Fibroblast of gingiva (primary cell): ENCODE measurements at regions not wholly inside any gene's neighbourhood (a gene's known extent, or its start where the extent isn't known, plus 50 kb on each side); places are given as distances from the start of the nearest gene placed in this dataset.
"Not testable (repeated sequence)": the region's sequence is repeated elsewhere in the genome, so short reads cannot be mapped to it uniquely, and the experiment has no call there.

Experiments used
- DNase-seq: peaks from one replicate; pipeline ENCODE4 v3.0.0-alpha.2; 2011; ENCODE audit warnings: low read depth

DNA sequence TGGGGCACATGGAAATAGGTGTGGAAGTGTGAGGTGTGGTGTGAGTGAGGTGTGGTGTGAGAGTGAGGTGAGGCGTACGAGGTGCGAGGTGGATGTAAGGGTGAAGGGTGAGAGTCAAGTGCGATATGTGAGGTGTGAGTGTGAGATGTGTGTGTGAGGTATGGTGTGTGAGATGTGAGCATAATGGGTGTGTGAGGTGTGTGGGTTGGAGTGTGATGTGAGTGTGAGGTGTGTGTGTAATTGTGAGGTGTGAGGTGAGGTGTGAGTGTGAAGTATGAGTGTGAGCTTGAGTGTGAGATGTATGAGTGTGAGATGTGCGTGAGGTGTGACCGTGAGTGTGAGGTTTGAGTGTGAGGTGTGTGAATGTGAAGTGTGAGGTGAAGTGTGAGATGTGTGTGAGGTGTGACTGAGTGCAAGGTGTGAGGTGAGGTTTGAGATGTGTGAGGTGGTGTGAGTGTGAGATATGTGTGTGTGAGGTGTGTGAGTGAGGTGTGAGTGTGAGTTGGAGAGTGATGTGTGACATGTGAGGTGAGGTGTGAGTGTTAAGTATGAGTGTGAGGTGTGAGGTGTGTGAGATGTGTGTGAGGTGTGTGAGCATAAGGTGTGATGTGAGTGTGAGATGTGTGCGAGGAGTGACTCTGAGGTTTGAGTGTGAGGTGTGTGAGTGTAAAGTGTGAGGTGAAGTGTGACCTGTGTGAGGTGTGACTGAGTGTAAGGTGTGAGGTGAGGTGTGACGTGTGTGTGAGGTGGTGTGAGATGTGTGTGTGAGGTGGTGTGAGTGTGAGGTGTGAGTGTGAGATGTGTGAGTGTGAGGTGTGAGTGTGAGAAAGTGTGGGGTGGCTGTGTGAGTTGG, 354.0 kb downstream of the FOXL1 start:
- no peak for DNase-seq

GRCh38 chr16:86934581-86935375, 356.4 kb downstream of the FOXL1 start:
- DNase-seq = no peak

GRCh38 chr16:86939609-86940008, 361.3 kb downstream of the FOXL1 start:
- no peak for DNase-seq

DNA sequence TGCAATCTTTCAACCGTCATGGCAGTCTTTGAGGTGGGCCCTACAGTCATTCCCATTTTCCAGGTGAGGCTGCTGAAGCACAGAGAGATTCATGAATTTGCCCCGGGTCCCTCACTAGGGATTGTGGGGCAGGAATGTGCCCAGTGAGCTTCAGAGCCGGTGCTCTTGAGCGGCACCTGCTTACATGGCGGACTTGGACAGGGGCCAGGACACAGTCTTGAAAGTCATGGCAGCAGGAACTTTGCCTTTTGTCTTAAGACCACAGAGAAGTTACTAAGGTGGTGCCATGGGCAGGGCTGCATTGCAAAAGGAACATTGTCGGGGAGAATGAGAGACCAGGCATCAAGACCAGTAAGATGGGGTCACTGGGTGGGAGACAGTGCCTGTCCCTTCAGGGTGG, 363.4 kb downstream of the FOXL1 start:
- no peak for DNase-seq

DNA sequence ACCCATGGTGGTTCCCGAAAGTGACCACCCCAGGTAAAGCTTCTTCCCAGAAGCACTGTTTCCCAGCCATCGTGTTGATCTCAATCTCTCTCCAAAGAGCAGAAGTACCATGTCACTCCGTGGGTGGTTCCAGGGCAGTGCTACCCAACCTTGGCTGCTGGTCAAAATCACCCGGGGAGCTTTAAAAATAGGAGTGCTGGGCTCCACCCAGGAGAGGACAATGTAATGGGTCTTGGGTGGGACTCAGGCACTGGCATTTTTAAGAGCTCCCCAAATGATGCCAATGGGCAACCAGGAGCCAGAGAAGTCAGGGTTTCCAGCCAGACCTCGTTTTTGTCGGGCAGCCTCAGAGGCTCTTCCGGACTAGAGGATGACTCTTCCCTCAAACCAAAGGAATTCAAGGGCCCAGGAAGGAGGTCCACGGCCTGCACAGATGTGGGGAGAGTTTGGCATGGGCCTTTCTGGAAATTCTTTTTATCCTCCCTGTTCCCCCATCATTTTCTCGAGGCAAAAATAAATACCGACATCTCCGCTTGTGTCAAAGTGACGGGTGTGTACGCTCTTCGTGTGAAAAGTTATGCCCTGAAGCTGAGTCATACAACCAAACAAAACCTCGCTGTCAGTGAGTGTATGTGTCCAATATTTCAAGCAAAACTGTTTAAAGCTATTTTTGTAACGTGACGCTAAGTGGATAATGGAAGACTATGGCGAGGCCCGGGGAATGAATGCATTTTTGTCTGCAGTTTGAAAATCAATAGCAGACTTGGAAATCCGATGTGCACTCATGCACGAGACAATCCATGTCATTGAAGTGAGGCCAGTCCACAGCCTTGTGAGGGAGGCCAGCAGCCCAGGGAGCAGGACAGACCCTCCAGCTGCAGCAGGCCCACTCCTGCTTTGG, 364.1 kb downstream of the FOXL1 start:
- DNase-seq = peak; percentile 89

DNA sequence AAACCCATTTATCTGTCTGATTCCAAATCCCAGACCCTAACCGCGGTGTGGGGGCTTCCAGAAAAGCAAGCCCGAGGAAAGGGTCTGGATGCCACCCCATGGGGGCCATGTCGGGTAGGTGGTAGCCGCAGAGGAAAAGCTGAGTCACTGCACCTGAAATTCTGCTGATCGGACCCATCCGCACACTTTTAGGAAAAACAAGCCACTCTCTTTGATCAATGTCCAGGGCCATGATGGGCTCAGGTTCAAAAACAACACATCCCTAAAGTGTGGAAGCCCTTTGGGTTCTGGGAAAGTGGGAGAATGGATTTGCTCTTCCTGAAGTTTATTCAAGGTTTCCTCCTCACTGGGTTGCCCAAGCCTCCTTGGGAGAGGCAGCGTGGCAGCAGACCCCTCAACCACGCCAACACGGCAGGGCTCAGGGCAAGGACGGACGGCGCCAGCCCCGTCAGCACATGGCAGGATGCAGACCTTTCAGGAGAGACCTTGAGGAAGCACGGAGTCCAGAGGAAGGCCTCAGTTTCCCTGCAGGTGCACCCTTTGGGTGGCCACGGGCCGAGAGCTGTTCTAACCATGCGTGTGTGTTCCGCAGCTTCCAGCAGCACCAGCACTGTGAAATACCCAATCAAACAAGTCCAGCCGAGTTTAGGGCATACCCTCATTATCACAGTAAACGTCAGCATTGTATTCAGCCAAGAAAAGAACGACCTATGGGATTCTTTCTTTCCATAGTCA, 367.0 kb downstream of the FOXL1 start:
- no peak for DNase-seq

- DNase-seq = peak; percentile 27
Measured at GRCh38 chr16:86946396-86946795, 368.0 kb downstream of the FOXL1 start.

DNA sequence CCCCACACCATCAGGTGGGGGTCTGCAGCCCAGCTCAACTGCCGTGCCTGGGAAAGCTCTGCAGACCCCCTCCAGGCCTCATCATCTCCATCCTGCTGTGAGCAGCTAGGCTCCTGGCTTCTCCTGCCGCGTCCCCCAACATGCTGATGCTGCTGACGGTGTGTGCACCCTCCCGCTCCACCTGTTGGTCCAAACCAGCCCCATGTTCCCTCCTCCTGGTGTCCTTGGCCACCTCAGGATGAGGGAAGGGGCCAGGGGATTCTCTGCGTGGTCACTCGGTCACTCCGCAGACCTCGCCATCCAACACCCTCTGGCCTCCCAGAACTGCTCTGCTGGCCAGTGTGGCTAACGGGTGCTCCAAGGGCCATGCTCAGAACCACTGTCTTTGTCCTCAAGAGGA, 368.6 kb downstream of the FOXL1 start:
- no peak for DNase-seq

DNA sequence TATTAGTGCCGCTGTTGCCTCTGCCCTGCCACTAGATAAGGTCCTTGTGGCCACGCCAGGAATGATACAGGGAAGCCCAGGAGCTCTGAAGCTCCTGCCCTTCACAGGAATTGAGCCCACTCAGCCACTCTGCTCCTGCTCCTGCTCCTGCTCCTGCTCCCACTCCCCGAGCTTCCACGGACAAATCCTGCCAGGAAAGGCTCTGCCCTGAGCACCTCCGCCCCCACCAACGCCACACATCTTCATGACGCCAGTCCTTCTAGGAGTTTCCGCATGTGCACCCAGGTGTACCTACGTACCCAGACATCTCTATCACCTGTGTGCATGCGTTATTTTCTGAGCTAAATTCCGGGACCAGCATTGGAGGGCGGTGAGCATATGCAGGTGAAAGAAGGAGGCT, 369.1 kb downstream of the C16orf95 start:
- no peak for DNase-seq

DNA sequence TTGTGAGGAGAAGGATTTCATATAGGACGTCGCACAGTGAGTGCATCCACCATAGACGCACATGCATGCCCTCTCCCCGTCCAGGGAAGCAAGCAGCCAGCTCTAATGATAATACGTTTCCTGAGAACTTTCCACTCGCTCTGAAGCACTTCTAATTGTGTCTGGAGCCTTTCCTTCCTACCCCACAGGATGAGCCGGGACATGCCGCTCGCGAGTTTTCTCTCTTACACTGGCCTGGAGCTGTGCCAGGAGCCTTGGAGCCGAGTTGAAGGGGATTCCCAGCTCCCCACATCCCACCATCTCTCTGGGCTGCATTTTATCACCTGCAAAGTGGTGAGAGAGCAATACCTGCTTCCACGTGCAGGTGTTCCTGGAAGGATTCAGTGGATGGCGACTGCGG, 368.1 kb downstream of the C16orf95 start:
- no peak for DNase-seq

GRCh38 chr16:86949630-86950029, 367.6 kb downstream of the C16orf95 start:
- DNase-seq = no peak

GRCh38 chr16:86951041-86951822, 366.0 kb downstream of the C16orf95 start:
- DNase-seq = no peak

DNA sequence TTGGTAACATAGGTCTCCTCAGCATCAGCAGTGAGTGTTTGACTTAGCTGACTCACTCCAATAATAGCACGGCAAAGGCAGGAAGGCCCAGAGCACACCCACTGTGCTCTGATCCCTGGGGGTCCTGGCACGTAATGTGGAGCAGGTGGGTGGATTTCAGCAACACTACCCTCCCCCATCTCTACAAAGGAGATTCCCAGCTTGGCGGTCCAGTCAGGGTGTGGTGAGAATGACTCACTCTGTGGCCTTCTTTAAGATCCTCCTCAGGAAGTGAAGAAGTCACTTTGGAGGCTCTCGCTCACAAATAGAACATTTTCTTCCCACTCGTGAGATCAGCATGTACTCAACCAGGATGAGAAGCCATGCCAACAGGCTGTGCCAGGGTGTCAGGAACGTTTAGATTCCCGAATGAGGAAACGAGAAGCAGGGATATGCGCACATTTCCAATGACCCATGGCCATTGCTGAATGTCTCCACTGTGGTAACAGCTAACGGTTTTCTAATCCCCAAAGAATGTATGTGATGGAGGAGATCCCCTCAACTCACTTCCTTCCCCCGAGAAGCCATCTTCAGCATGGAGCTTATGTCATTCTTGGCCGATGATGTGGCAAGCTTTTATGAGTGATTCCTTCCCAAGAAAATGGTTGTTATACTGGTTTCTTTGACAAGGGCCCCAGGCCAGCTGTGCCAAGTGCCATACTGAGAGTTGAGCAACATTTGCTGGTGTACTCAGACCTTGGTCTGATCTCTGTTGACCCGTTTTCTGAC, 365.2 kb downstream of the C16orf95 start:
- DNase-seq = peak; percentile 100

DNA sequence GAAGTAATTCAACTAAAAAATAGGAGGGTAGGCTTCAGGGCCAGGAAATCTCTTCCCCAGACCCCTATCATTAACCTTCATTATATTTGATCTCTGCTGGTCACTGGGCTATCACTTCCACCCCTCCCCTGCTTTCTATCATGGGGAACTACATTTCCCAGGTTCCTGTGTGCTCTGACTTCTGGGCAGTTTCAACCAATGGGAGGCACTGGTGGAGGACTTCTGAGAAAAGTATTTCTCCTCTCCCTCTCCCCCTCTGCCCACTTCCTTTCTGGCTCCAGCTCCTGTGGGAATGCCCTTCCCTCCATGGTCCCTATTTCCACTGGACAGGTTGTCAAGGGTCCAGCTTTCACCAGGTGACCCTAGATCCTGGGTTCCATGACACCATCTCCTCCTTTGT, 364.4 kb downstream of the C16orf95 start:
- no peak for DNase-seq

- no peak for DNase-seq
Measured at GRCh38 chr16:86953631-86954391, 363.4 kb downstream of the C16orf95 start.

GRCh38 chr16:86955136-86955855, 361.9 kb downstream of the C16orf95 start:
- no peak for DNase-seq

- no peak for DNase-seq
Measured at GRCh38 chr16:86956437-86956836, 360.8 kb downstream of the C16orf95 start.

DNA sequence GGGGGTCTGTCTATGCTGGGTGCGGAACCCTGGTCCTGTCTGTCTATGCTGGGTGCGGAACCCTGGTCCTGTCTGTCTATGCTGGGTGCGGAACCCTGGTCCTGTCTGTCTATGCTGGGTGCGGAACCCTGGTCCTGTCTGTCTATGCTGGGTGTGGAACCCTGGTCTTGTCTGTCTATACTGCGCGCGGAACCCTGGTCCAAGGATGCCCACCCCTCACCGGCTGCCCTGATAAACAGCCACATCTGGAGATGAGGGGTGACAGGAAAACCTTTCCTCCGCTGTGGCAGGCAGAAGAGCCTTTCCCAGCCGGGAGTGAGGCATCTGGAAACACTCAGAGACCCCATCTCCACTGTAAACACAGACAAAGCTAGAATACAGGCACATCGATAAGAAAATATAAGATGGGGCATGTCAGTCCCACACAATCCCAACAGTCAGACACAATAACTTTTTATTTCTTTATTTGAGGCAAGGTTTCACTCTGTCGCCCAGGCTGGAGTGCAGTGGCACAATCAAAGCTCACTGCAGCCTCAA, 359.5 kb downstream of the C16orf95 start:
- not testable (repeated sequence) for DNase-seq
